Loucy (cell line): ENCODE measurements at regions not wholly inside any gene's neighbourhood (a gene's known extent, or its start where the extent isn't known, plus 50 kb on each side); places are given as distances from the start of the nearest gene placed in this dataset.

ENCODE experiments used
- H2AFZ ChIP-seq: fragments of 200-600 bp; sonication (generic); 2 replicates; pipeline ENCODE4 v1.6.0; 2016; ENCODE audit warnings: antibody characterized with exemption, mild to moderate bottlenecking, low read length, moderate library complexity
- H3F3A ChIP-seq: fragments of 200-600 bp; 2 replicates; pipeline ENCODE4 v1.6.0; 2016; ENCODE audit warnings: antibody characterized with exemption, low read depth, mild to moderate bottlenecking
- H3K27me3 ChIP-seq: fragments of 200-600 bp; sonication (generic); 2 replicates; pipeline ENCODE4 v1.6.1; 2014; ENCODE audit warnings: low read length, mild to moderate bottlenecking; ENCODE audit not compliant: insufficient read depth, poor library complexity, severe bottlenecking
- H3K36me3 ChIP-seq: fragments of 200-600 bp; sonication (generic); 2 replicates; pipeline ENCODE4 v1.6.1; 2016; ENCODE audit warnings: low read length; ENCODE audit not compliant: insufficient read depth
- H3K4me1 ChIP-seq: fragments of 200-600 bp; sonication (generic); 2 replicates; pipeline ENCODE4 v1.5.1; 2014; ENCODE audit warnings: low read length, mild to moderate bottlenecking; ENCODE audit not compliant: insufficient read depth, poor library complexity, severe bottlenecking
- H3K4me2 ChIP-seq: fragments of 200-600 bp; sonication (generic); 2 replicates; pipeline ENCODE4 v1.6.0; 2014; ENCODE audit warnings: antibody characterized with exemption, low read length, low read depth, mild to moderate bottlenecking; ENCODE audit not compliant: poor library complexity, severe bottlenecking
- H3K4me3 ChIP-seq: fragments of 200-600 bp; sonication (generic); 2 replicates; pipeline ENCODE4 v1.5.1; 2014; ENCODE audit warnings: low read length, mild to moderate bottlenecking, mixed read lengths; ENCODE audit not compliant: poor library complexity, severe bottlenecking
- H3K79me2 ChIP-seq: fragments of 200-600 bp; sonication (generic); 2 replicates; pipeline ENCODE4 v1.6.1; 2014; ENCODE audit warnings: low read length; ENCODE audit not compliant: insufficient read depth
- H3K9ac ChIP-seq: fragments of 200-600 bp; sonication (generic); 2 replicates; pipeline ENCODE4 v1.6.0; 2014; ENCODE audit warnings: mild to moderate bottlenecking, low read depth, low read length, moderate library complexity; ENCODE audit not compliant: poor library complexity, severe bottlenecking
- H3K9me2 ChIP-seq: fragments of 200-600 bp; sonication (generic); replicated peaks from 2 replicates; pipeline ENCODE4 v1.6.1; 2016; ENCODE audit warnings: low read depth, low read length, mixed read lengths
- H3K9me3 ChIP-seq: fragments of 200-600 bp; sonication (generic); 2 replicates; pipeline ENCODE4 v1.6.1; 2014; ENCODE audit warnings: mild to moderate bottlenecking, antibody characterized with exemption, low read length, low read depth; ENCODE audit not compliant: insufficient read depth
- H4K20me1 ChIP-seq: fragments of 200-600 bp; sonication (generic); 2 replicates; pipeline ENCODE4 v1.6.0; 2014; ENCODE audit warnings: antibody characterized with exemption, low read length, mild to moderate bottlenecking; ENCODE audit not compliant: insufficient read depth, poor library complexity, severe bottlenecking
- CTCF ChIP-seq: fragments of 200-600 bp; sonication (generic); conservative IDR thresholded peaks from 2 replicates; pipeline ENCODE4 v1.5.1; 2014; ENCODE audit warnings: mild to moderate bottlenecking, antibody characterized with exemption, low read length
- EZH2phosphoT487 ChIP-seq: fragments of 200-600 bp; IDR thresholded peaks from 2 replicates; pipeline ENCODE4 v1.6.1; 2018; ENCODE audit warnings: antibody characterized with exemption, mild to moderate bottlenecking, moderate library complexity, borderline replicate concordance

GRCh38 chr20:60272790-60273189, 314.6 kb downstream of the CDH26 start:
- Histone ChIP-seq H2AFZ (no peak overlapping the region), H3K4me1 (no peaks in the 10 kb centered on the region), H3K27me3 (no peaks in the 10 kb centered on the region), H3K9me3 (no peaks in the 10 kb centered on the region), H3K79me2 (no peaks in the 10 kb centered on the region), H3K9ac (no peak overlapping the region), H3F3A (no peaks in the 10 kb centered on the region), H3K4me3 (no peak overlapping the region), H4K20me1 (no peaks in the 10 kb centered on the region), H3K4me2 (no peak overlapping the region), H3K9me2 (no peaks in the 10 kb centered on the region), H3K36me3 (no peaks in the 10 kb centered on the region)
- TF ChIP-seq CTCF (no peak), EZH2phosphoT487 (no peak)

- H3K27me3 ChIP-seq = no peaks in the 10 kb centered on the region
- no peaks in the 10 kb centered on the region for H3K4me1 ChIP-seq
- no peaks in the 10 kb centered on the region for H3F3A ChIP-seq
- H2AFZ ChIP-seq = no peak overlapping the region
- no peak overlapping the region for H3K4me3 ChIP-seq
- no peaks in the 10 kb centered on the region for H3K9me2 ChIP-seq
- no peak for TF ChIP-seq EZH2phosphoT487
- no peak for TF ChIP-seq CTCF
- H4K20me1 ChIP-seq = no peaks in the 10 kb centered on the region
- H3K36me3 ChIP-seq = no peaks in the 10 kb centered on the region
- no peaks in the 10 kb centered on the region for H3K9me3 ChIP-seq
- no peak overlapping the region for H3K4me2 ChIP-seq
- H3K9ac ChIP-seq = no peak overlapping the region
- H3K79me2 ChIP-seq = no peaks in the 10 kb centered on the region
Observed at GRCh38 chr20:60274717-60275116, 316.5 kb downstream of the CDH26 start.

DNA sequence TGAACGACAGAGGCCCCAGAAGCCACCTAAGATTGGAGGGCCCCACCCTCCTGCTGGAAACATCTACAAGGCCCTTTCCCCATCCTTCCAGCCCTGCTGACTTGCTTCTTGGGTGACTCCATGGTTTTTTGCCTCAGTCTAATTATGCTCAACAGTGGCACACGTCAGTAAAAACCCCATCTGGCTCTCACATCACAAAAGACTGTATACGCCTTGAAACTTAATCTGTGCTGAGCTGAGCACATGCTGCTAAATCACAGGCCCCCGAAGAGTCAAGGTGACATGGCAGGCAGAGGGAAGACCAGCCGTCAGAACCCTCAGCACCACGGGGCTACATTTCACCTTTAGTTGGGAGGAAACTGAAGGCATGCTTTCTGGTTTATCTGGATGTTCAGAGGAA, 323.1 kb downstream of the CDH26 start:
- H2AFZ ChIP-seq = no peak overlapping the region

More for the DNA sequence above, 323.1 kb downstream of the CDH26 start:
- H3K4me2 ChIP-seq = no peak overlapping the region
- H3K9ac ChIP-seq = no peak overlapping the region
- H3K4me3 ChIP-seq = no peak overlapping the region
- no peaks in the 10 kb centered on the region for H3K27me3 ChIP-seq
- H3K9me3 ChIP-seq = peaks cover 14% of the 10 kb centered on the region; the same call in 1 of the 2 replicates
- no peak for TF ChIP-seq EZH2phosphoT487
- no peak for TF ChIP-seq CTCF
- H3K36me3 ChIP-seq = no peaks in the 10 kb centered on the region
- no peaks in the 10 kb centered on the region for H3K79me2 ChIP-seq
- no peaks in the 10 kb centered on the region for H3F3A ChIP-seq
- no peaks in the 10 kb centered on the region for H3K9me2 ChIP-seq
- no peaks in the 10 kb centered on the region for H4K20me1 ChIP-seq
- no peaks in the 10 kb centered on the region for H3K4me1 ChIP-seq
